AG20443 (cell line): ENCODE measurements at regions not wholly inside any gene's neighbourhood (a gene's known extent, or its start where the extent isn't known, plus 50 kb on each side); places are given as distances from the start of the nearest gene placed in this dataset.
"Not testable (repeated sequence)": the region's sequence is repeated elsewhere in the genome, so short reads cannot be mapped to it uniquely, and the experiment has no call there.

ENCODE experiments used
- DNase-seq: peaks from one replicate; pipeline ENCODE4 v3.0.0; 2012; ENCODE audit warnings: low spot score, mixed read lengths

- DNase-seq = no peak
Measured at GRCh38 chr1:10911490-10912166, 100.8 kb upstream of the TARDBP start.

- DNase-seq = no peak
Measured at GRCh38 chr1:10912441-10912840, 100.0 kb upstream of the TARDBP start.

GRCh38 chr1:10914056-10914455, 98.4 kb upstream of the TARDBP start:
- DNase-seq = no peak

- DNase-seq = no peak
Measured at GRCh38 chr1:10915594-10915993, 96.9 kb upstream of the TARDBP start.

GRCh38 chr1:10916311-10916710, 96.1 kb upstream of the TARDBP start:
- DNase-seq = no peak

- no peak for DNase-seq
Measured at GRCh38 chr1:10916991-10917390, 95.5 kb upstream of the TARDBP start.

- no peak for DNase-seq
Measured at GRCh38 chr1:10917513-10918454, 94.7 kb upstream of the TARDBP start.

GRCh38 chr1:10918531-10918930, 93.9 kb upstream of the TARDBP start:
- peak; percentile 83 for DNase-seq

- DNase-seq = no peak
Measured at GRCh38 chr1:10920063-10920626, 92.3 kb upstream of the TARDBP start.

GRCh38 chr1:10922315-10923060, 90.0 kb upstream of the TARDBP start:
- not testable (repeated sequence) for DNase-seq

- no peak for DNase-seq
Measured at GRCh38 chr1:10924030-10924429, 88.4 kb upstream of the TARDBP start.

- DNase-seq = no peak
Measured at GRCh38 chr1:10928654-10929053, 83.8 kb upstream of the TARDBP start.

- no peak for DNase-seq
Measured at GRCh38 chr1:10932088-10932487, 80.4 kb upstream of the TARDBP start.

- no peak for DNase-seq
Measured at GRCh38 chr1:10934150-10934818, 78.2 kb upstream of the TARDBP start.

- no peak for DNase-seq
Measured at GRCh38 chr1:10935246-10935645, 77.2 kb upstream of the TARDBP start.

- DNase-seq = no peak
Measured at GRCh38 chr1:10935724-10936123, 76.7 kb upstream of the TARDBP start.

GRCh38 chr1:10936998-10937901, 75.2 kb upstream of the TARDBP start:
- no peak for DNase-seq

- DNase-seq = no peak
Measured at GRCh38 chr1:10938741-10939417, 73.6 kb upstream of the TARDBP start.

GRCh38 chr1:10939654-10940450, 72.6 kb upstream of the TARDBP start:
- DNase-seq = peak; percentile 48
